NB4 (cell line): ENCODE measurements at regions not wholly inside any gene's neighbourhood (a gene's known extent, or its start where the extent isn't known, plus 50 kb on each side); places are given as distances from the start of the nearest gene placed in this dataset.

Experiments
- DNase-seq: peaks from one replicate; pipeline ENCODE4 v3.0.0; 2010; ENCODE audit warnings: low read depth
- H3K4me3 ChIP-seq: one replicate; pipeline ENCODE4 v1.5.1; 2011; ENCODE audit warnings: mild to moderate bottlenecking, low read depth, low read length, moderate library complexity
- CTCF ChIP-seq: IDR thresholded peaks from one replicate; pipeline ENCODE4 v1.5.1; 2012; ENCODE audit warnings: low read depth, low read length
- MAX ChIP-seq: IDR thresholded peaks from 2 replicates; pipeline ENCODE4 v1.6.1; 2011; ENCODE audit warnings: low read depth, low read length
- MYC ChIP-seq: IDR thresholded peaks from 2 replicates; pipeline ENCODE4 v1.6.1; 2011; ENCODE audit warnings: low read depth, low read length
- POLR2A ChIP-seq: IDR thresholded peaks from 2 replicates; pipeline ENCODE4 v1.6.1; 2011; ENCODE audit warnings: mild to moderate bottlenecking; ENCODE audit not compliant: insufficient read length; ENCODE audit errors: extremely low read depth

GRCh38 chr3:74862476-74862875, 248.0 kb upstream of the CNTN3 start:
- H3K4me3 ChIP-seq: no peak overlapping the region
- no peak for DNase-seq

GRCh38 chr3:74861211-74861610, 246.8 kb upstream of the CNTN3 start:
- TF ChIP-seq MAX (no peak), MYC (no peak), CTCF (no peak), POLR2A (no peak)
- no peak for DNase-seq
- no peak overlapping the region for H3K4me3 ChIP-seq

More at GRCh38 chr3:74862476-74862875, 248.0 kb upstream of the CNTN3 start:
- TF ChIP-seq CTCF (no peak), MYC (no peak), POLR2A (no peak), MAX (no peak)

GRCh38 chr3:74858086-74858485, 243.6 kb upstream of the CNTN3 start:
- no peak for DNase-seq
- TF ChIP-seq CTCF (no peak), POLR2A (no peak), MAX (no peak), MYC (no peak)
- H3K4me3 ChIP-seq: no peak overlapping the region

GRCh38 chr3:74850381-74850780, 235.9 kb upstream of the CNTN3 start:
- no peak overlapping the region for H3K4me3 ChIP-seq
- no peak for DNase-seq
- TF ChIP-seq MAX: no peak
- no peak for TF ChIP-seq MYC
- TF ChIP-seq POLR2A: no peak
- TF ChIP-seq CTCF: no peak

GRCh38 chr3:74847093-74847492, 232.6 kb upstream of the CNTN3 start:
- DNase-seq: no peak
- no peak overlapping the region for H3K4me3 ChIP-seq
- no peak for TF ChIP-seq MAX
- no peak for TF ChIP-seq CTCF
- no peak for TF ChIP-seq MYC
- no peak for TF ChIP-seq POLR2A

GRCh38 chr3:74845081-74845480, 230.6 kb upstream of the CNTN3 start:
- DNase-seq: no peak
- TF ChIP-seq CTCF: no peak
- no peak overlapping the region for H3K4me3 ChIP-seq
